Peyer's patch (tissue), 4 donors: ENCODE measurements at regions not wholly inside any gene's neighbourhood (a gene's known extent, or its start where the extent isn't known, plus 50 kb on each side); places are given as distances from the start of the nearest gene placed in this dataset.

Experiments
- DNase-seq, 3 donors: peaks; one replicate each; pipeline ENCODE4 v3.0.0-alpha.2; 2017 to 2019
- H3K27ac ChIP-seq, 4 donors: fragments of 200-600 bp; sonication (generic); one replicate each; pipeline ENCODE4 v1.5.1; 2016 to 2019
- H3K27me3 ChIP-seq, 2 donors: fragments of 200-600 bp; sonication (generic); one replicate each; pipeline ENCODE4 v1.5.1; 2019
- H3K36me3 ChIP-seq, 3 donors: fragments of 200-600 bp; sonication (generic); one replicate each; pipeline ENCODE4 v1.5.1; 2016 to 2019
- H3K4me1 ChIP-seq, 4 donors: fragments of 200-600 bp; sonication (generic); one replicate each; pipeline ENCODE4 v1.5.1; 2016 to 2019
- H3K4me3 ChIP-seq, 4 donors: fragments of 200-600 bp; sonication (generic); 1 replicate in 3 of 4; 2 replicates in 1 of 4; pipeline ENCODE4 v1.5.1; 2016 to 2019; ENCODE audit warnings: mild to moderate bottlenecking in 1 of 4
- H3K9me3 ChIP-seq, 4 donors: fragments of 200-600 bp; sonication (generic); one replicate each; pipeline ENCODE4 v1.5.1; 2016 to 2019; ENCODE audit warnings: mild to moderate bottlenecking in 1 of 4
- POLR2A ChIP-seq, 2 donors: fragments of 450-650 bp; IDR thresholded peaks; one replicate each; pipeline ENCODE4 v1.5.1; 2017; ENCODE audit warnings: antibody characterized with exemption in 2 of 2, mild to moderate bottlenecking in 2 of 2, moderate library complexity in 2 of 2
- TF ChIP-seq, protein P1 (sequence below), 6 experiments: fragments of 450-650 bp in 4 of 6; fragments of 200-600 bp in 2 of 6; sonication (generic) in 1 of 6; IDR thresholded peaks; one replicate each; pipeline ENCODE4 v1.5.1; 2017 to 2019; ENCODE audit warnings: antibody characterized with exemption in 6 of 6, mild to moderate bottlenecking in 3 of 6, moderate library complexity in 1 of 6

DNA sequence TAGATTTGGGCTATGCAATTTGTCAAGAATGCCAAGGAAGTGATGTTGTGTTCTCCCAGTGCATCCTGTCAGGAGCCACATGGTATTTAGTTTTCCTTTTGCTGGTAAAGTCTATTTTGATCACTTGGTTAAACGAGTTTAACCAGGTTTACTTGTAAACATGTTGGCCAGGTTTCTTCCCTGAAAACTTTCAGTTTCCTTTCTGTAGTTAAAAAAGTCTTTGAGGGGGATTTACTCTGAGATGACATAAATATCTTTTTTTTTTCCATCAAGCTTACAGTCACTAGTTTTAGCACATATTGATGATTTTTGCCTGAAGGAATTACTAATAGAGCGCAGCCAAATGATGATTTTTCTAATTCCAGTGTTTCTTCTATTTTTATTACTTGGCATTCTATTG lies 320.5 kb downstream of the PHF14 start:
- DNase-seq = no peak
- H3K4me1 ChIP-seq = no peaks in the 10 kb centered on the region
- no peak overlapping the region for H3K4me3 ChIP-seq
- TF ChIP-seq POLR2A (IDR thresholded peaks at IDR 0.05) = no peak
- TF ChIP-seq, protein P1, sequence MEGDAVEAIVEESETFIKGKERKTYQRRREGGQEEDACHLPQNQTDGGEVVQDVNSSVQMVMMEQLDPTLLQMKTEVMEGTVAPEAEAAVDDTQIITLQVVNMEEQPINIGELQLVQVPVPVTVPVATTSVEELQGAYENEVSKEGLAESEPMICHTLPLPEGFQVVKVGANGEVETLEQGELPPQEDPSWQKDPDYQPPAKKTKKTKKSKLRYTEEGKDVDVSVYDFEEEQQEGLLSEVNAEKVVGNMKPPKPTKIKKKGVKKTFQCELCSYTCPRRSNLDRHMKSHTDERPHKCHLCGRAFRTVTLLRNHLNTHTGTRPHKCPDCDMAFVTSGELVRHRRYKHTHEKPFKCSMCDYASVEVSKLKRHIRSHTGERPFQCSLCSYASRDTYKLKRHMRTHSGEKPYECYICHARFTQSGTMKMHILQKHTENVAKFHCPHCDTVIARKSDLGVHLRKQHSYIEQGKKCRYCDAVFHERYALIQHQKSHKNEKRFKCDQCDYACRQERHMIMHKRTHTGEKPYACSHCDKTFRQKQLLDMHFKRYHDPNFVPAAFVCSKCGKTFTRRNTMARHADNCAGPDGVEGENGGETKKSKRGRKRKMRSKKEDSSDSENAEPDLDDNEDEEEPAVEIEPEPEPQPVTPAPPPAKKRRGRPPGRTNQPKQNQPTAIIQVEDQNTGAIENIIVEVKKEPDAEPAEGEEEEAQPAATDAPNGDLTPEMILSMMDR (IDR thresholded peaks at IDR 0.05) = no peak
- H3K27ac ChIP-seq = no peak overlapping the region
- no peaks in the 10 kb centered on the region for H3K36me3 ChIP-seq
- no peaks in the 10 kb centered on the region for H3K9me3 ChIP-seq
- no peaks in the 10 kb centered on the region for H3K27me3 ChIP-seq

DNA sequence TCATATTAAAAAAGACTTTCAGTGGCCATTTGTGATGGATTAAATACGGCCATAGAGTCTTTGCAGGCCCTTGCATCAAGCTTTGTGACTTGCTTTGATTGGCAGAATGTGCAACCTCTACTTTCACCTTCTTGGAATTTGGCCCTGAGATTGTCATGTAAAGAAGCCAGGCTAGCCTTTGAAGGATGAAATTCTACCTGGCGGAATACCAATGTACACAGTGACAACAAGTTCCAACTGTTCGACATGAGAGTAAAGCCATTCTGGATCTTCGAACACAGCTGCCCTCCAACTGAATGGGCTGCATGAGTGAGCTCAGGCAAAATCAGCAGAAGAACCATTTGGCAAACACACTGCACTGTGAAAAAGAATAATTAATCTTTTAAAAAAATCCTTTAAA lies 321.3 kb downstream of the PHF14 start:
- Histone ChIP-seq H3K4me3 (no peak overlapping the region), H3K27me3 (no peaks in the 10 kb centered on the region), H3K27ac (no peak overlapping the region), H3K9me3 (no peaks in the 10 kb centered on the region), H3K4me1 (no peaks in the 10 kb centered on the region), H3K36me3 (no peaks in the 10 kb centered on the region)
- no peak for DNase-seq
- no peak for TF ChIP-seq POLR2A (IDR thresholded peaks at IDR 0.05)
- TF ChIP-seq, protein P1 (IDR thresholded peaks at IDR 0.05) = no peak

DNA sequence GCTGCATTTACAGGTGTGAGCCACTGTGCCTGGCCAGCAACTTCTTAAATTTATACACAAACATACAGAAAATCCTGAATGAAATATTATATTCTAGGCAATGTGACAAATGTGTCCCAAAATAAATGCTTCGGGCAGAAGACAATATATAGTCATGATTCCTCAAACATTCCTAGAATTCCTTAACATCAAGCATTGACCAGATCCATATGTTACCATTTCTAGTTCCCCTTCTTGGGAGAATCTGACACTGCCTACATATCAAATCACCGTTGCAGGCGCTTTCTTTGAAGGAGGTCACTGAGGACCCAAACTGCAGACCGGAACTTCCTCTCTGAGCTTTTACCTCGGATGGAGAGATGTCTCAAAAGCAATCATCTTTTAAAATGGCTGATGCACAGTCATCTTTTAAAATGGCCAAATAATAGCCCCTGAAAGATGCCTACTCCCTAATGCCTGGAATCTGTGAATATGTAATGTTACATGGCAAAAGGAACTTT lies 323.5 kb downstream of the PHF14 start:
- no peak overlapping the region for H3K4me3 ChIP-seq
- no peak for DNase-seq
- TF ChIP-seq, protein P1 (IDR thresholded peaks at IDR 0.05) = no peak
- no peak for TF ChIP-seq POLR2A (IDR thresholded peaks at IDR 0.05)
- no peaks in the 10 kb centered on the region for H3K27me3 ChIP-seq
- H3K4me1 ChIP-seq = no peaks in the 10 kb centered on the region
- H3K27ac ChIP-seq = no peak overlapping the region
- no peaks in the 10 kb centered on the region for H3K36me3 ChIP-seq
- H3K9me3 ChIP-seq = no peaks in the 10 kb centered on the region

DNA sequence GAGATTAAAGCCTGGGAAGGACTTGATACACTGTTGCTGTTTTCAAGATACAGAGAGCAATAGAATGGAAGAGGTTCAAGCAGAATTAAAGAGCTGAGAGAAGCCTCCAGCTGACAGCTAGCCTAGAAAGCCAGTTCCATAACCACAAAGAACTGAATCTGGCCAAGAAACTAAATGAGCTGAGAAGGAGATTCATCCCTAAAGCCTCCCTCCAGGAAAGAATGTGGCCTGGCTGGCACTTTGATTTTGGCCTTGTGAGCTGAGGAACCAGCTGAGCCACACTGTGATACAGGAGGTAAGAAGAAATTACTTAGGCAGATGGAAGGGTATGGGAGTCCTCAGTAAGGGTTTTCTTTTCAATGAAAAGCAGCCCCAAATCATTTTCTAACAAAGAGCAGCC lies 324.1 kb downstream of the PHF14 start:
- no peak for DNase-seq
- no peaks in the 10 kb centered on the region for H3K36me3 ChIP-seq
- H3K27me3 ChIP-seq = no peaks in the 10 kb centered on the region
- no peak overlapping the region for H3K27ac ChIP-seq
- no peak overlapping the region for H3K4me3 ChIP-seq
- no peak for TF ChIP-seq POLR2A (IDR thresholded peaks at IDR 0.05)
- TF ChIP-seq, protein P1 (IDR thresholded peaks at IDR 0.05) = no peak
- no peaks in the 10 kb centered on the region for H3K9me3 ChIP-seq
- no peaks in the 10 kb centered on the region for H3K4me1 ChIP-seq

DNA sequence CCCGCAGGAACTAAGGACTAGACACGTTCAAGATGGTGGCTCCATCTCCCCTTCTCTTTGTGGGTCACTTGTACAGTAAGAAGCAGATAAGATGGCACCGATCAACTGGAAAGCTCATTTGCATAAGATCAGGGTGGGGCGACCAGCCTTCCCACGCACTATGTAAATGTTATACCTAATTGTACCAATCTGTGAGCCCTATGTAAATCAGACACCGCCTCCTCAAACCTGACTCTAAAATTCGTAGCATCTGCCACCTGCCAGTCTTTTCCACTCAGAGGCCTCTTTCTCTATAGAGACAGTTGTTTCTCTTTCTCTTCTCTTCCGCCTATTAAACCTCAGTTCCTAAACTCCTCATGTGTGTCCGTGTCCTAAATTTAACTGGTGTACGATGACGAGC lies 324.5 kb downstream of the PHF14 start:
- no peaks in the 10 kb centered on the region for H3K36me3 ChIP-seq
- TF ChIP-seq, protein P1 (IDR thresholded peaks at IDR 0.05) = no peak
- TF ChIP-seq POLR2A (IDR thresholded peaks at IDR 0.05) = no peak
- H3K9me3 ChIP-seq = no peaks in the 10 kb centered on the region
- H3K4me3 ChIP-seq = no peak overlapping the region
- no peaks in the 10 kb centered on the region for H3K4me1 ChIP-seq
- no peak overlapping the region for H3K27ac ChIP-seq
- no peaks in the 10 kb centered on the region for H3K27me3 ChIP-seq
- DNase-seq = no peak

DNA sequence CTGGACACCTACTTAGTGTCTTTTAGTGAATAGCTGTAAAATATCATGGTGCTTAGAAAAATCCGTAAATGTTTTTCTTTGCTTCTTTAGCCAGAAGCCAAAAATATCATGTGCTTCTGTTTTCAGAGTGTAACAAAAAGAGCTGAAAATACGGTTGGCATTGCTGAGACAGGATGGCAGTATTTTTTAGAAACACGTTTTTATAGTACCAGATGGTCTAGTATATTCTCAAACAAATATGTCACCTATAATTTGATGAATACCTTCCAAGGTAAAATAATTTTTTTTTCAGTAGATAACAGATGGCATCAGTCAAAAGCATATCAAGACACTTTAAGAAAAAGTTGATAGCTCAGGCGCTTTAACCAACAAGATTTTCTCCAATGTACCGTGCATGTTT lies 326.6 kb downstream of the PHF14 start:
- Histone ChIP-seq H3K4me3 (no peak overlapping the region), H3K4me1 (no peaks in the 10 kb centered on the region), H3K9me3 (no peaks in the 10 kb centered on the region), H3K27ac (no peak overlapping the region), H3K27me3 (no peaks in the 10 kb centered on the region), H3K36me3 (no peaks in the 10 kb centered on the region)
- DNase-seq = no peak
- no peak for TF ChIP-seq POLR2A (IDR thresholded peaks at IDR 0.05)
- TF ChIP-seq, protein P1 (IDR thresholded peaks at IDR 0.05) = no peak
